ENCODE measurements at regions not wholly inside any gene's neighbourhood (a gene's known extent, or its start where the extent isn't known, plus 50 kb on each side); places are given as distances from the start of the nearest gene placed in this dataset.

GRCh38 chr20:40109136-40109535 is 579.9 kb downstream of the MAFB start:
- POLR2A ChIA-PET, result no interaction called here
- H3K9me3 Mint-ChIP-seq, result no peaks in the 10 kb centered on the region
- TF ChIP-seq CTCF (IDR thresholded peaks at IDR 0.05), result no peak
- Histone ChIP-seq H3K27ac (ENCODE audit: low read depth in 1 of 2, low read length in 2 of 2) (no peak overlapping the region), H3K4me3 (ENCODE audit: low read length) (no peak overlapping the region), H3K9me3 (ENCODE audit: control insufficient read depth in 1 of 2, insufficient read depth in 1 of 2, low read length in 2 of 2) (peaks cover 0 to 3% of the 10 kb centered on the region in 2 experiments), H3K4me1 (ENCODE audit: insufficient read depth, low read length) (no peaks in the 10 kb centered on the region), H3K27me3 (ENCODE audit: control insufficient read depth in 1 of 2, insufficient read depth in 2 of 2, low read length in 2 of 2) (no peaks in the 10 kb centered on the region), H3K36me3 (ENCODE audit: insufficient read depth, low read length) (no peaks in the 10 kb centered on the region)
- intact Hi-C loops (cut with DNase I, micrococcal nuclease), result no loop called here
- no peak overlapping the region for H3K4me3 Mint-ChIP-seq
- no peak for DNase-seq
- H3K36me3 Mint-ChIP-seq (ENCODE audit: low read depth), result no peaks in the 10 kb centered on the region
- CTCF ChIA-PET, result no interaction called here
- no peak for ATAC-seq (ENCODE audit: poor library complexity)
- peaks cover 8% of the 10 kb centered on the region for H3K27me3 Mint-ChIP-seq
- no peak overlapping the region for H3K27ac Mint-ChIP-seq
- no peaks in the 10 kb centered on the region for H3K4me1 Mint-ChIP-seq (ENCODE audit: low read depth)

DNA sequence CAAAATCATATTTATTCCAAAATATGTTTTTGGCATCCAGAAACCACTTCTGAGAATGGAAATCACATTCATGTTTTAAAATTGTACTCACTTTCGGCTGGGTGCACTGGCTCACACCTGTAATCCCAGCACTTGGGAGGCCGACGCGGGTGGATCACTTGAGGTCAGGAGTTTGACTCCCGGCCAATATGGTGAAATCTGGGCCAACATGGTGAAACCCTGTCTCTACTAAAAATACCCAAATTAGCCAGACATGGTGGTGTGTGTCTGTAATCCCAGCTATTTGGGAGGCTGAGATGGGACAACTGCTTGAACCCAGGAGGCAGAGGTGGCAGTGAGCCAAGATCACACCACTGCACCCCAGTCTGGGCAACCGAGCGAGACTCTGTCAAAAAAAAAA is 580.7 kb downstream of the MAFB start:
- ATAC-seq (ENCODE audit: poor library complexity) (no peak), DNase-seq (no peak)
- Histone ChIP-seq H3K27me3 (ENCODE audit: control insufficient read depth in 1 of 2, insufficient read depth in 2 of 2, low read length in 2 of 2) (no peaks in the 10 kb centered on the region), H3K4me3 (ENCODE audit: low read length) (no peak overlapping the region), H3K9me3 (ENCODE audit: control insufficient read depth in 1 of 2, insufficient read depth in 1 of 2, low read length in 2 of 2) (peaks cover 0 to 3% of the 10 kb centered on the region in 2 experiments), H3K27ac (ENCODE audit: low read depth in 1 of 2, low read length in 2 of 2) (no peak overlapping the region), H3K36me3 (ENCODE audit: insufficient read depth, low read length) (no peaks in the 10 kb centered on the region), H3K4me1 (ENCODE audit: insufficient read depth, low read length) (no peaks in the 10 kb centered on the region)
- peaks cover 7% of the 10 kb centered on the region for H3K27me3 Mint-ChIP-seq
- ChIA-PET POLR2A (no interaction called here), CTCF (no interaction called here)
- no peak for TF ChIP-seq CTCF (IDR thresholded peaks at IDR 0.05)
- intact Hi-C loops (cut with DNase I, micrococcal nuclease), result no loop called here
- no peaks in the 10 kb centered on the region for H3K36me3 Mint-ChIP-seq (ENCODE audit: low read depth)
- H3K9me3 Mint-ChIP-seq, result no peaks in the 10 kb centered on the region
- H3K27ac Mint-ChIP-seq, result no peak overlapping the region
- H3K4me3 Mint-ChIP-seq, result no peak overlapping the region
- H3K4me1 Mint-ChIP-seq (ENCODE audit: low read depth), result no peaks in the 10 kb centered on the region

- CTCF ChIA-PET, result no interaction called here
- no peak overlapping the region for H3K4me3 Mint-ChIP-seq
- intact Hi-C loops (cut with DNase I, micrococcal nuclease), result no loop called here
- no peaks in the 10 kb centered on the region for H3K9me3 Mint-ChIP-seq
- H3K27ac ChIP-seq (ENCODE audit: low read depth in 1 of 2, low read length in 2 of 2), result no peak overlapping the region
- TF ChIP-seq CTCF (IDR thresholded peaks at IDR 0.05), result no peak
- H3K27ac Mint-ChIP-seq, result no peak overlapping the region
- no peaks in the 10 kb centered on the region for H3K4me1 Mint-ChIP-seq (ENCODE audit: low read depth)
- peaks cover 7% of the 10 kb centered on the region for H3K27me3 Mint-ChIP-seq
- POLR2A ChIA-PET, result no interaction called here
- DNase-seq (no peak), ATAC-seq (ENCODE audit: poor library complexity) (no peak)
- no peaks in the 10 kb centered on the region for H3K4me1 ChIP-seq (ENCODE audit: insufficient read depth, low read length)
- H3K27me3 ChIP-seq (ENCODE audit: control insufficient read depth in 1 of 2, insufficient read depth in 2 of 2, low read length in 2 of 2), result no peaks in the 10 kb centered on the region
- no peaks in the 10 kb centered on the region for H3K36me3 Mint-ChIP-seq (ENCODE audit: low read depth)
- no peaks in the 10 kb centered on the region for H3K36me3 ChIP-seq (ENCODE audit: insufficient read depth, low read length)
- H3K9me3 ChIP-seq (ENCODE audit: control insufficient read depth in 1 of 2, insufficient read depth in 1 of 2, low read length in 2 of 2), result peaks cover 0 to 3% of the 10 kb centered on the region in 2 experiments
- no peak overlapping the region for H3K4me3 ChIP-seq (ENCODE audit: low read length)
Measured at GRCh38 chr20:40104959-40105358, 584.1 kb downstream of the MAFB start.
